Left hindlimb (tissue), 1 donor: ENCODE measurements at regions not wholly inside any gene's neighbourhood (a gene's known extent, or its start where the extent isn't known, plus 50 kb on each side); places are given as distances from the start of the nearest gene placed in this dataset.
"Not testable (repeated sequence)": the region's sequence is repeated elsewhere in the genome, so short reads cannot be mapped to it uniquely, and the experiment has no call there.

ENCODE experiments used
- DNase-seq: peaks from one replicate; pipeline ENCODE4 v3.0.0-alpha.2; 2018

GRCh38 chr6:140276133-140276532, 901.7 kb upstream of the CITED2 start:
- DNase-seq = no peak

- DNase-seq = no peak
Measured at GRCh38 chr6:140275725-140276124, 901.3 kb upstream of the CITED2 start.

GRCh38 chr6:140274548-140274947, 900.1 kb upstream of the CITED2 start:
- DNase-seq = no peak

- no peak for DNase-seq
Measured at GRCh38 chr6:140271759-140272377, 897.4 kb upstream of the CITED2 start.

DNA sequence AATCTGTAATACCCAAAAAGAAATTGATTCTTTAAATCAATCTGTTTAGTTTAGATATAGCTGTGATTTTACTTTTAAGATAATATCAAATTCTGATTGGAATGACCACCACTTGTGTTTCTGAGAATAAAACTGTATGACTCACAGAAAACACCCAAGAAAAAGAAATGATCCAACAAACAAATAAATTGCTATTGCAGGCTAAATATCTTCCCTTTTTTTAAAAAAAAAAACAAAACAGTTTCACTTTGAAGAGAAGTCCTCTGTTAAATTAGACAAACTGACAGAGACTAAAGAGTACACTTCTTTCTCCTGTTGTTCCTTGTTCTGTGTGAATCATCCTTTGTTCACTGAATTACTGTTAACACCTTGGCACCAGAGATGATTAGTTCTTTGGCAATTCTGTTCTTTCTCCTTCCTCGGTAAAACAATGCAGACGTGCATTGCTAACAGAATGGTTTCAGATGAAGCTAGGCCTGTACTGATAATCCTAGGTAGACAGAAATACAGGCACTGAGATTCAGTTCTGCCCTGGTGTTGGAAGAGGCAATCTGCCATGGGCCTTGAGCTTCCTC, 895.2 kb upstream of the CITED2 start:
- DNase-seq = no peak

GRCh38 chr6:140264431-140264830, 890.0 kb upstream of the CITED2 start:
- DNase-seq = no peak

- DNase-seq = not testable (repeated sequence)
Measured at GRCh38 chr6:140258302-140258701, 883.9 kb upstream of the CITED2 start.

- DNase-seq = no peak
Measured at GRCh38 chr6:140256248-140256647, 881.8 kb upstream of the CITED2 start.

- no peak for DNase-seq
Measured at GRCh38 chr6:140253096-140253495, 878.6 kb upstream of the CITED2 start.

DNA sequence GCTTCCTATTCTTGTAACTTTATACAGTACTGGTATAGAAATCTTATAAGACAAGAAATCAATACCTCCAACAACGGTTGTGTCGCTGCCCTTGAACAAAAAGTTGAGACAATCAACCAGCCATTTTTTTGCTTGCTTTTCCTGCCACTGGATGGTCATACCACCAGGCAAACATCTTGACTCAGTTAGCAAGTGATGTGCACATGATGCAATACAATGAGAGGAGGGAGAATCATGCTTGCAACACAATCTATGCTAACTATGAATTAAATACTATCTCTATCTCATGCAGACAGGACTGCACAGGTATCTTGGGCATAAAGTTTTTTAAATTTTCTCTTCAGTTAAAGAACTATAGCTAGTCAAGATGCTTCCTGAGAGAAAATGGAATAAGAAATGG, 877.7 kb upstream of the CITED2 start:
- DNase-seq = no peak

DNA sequence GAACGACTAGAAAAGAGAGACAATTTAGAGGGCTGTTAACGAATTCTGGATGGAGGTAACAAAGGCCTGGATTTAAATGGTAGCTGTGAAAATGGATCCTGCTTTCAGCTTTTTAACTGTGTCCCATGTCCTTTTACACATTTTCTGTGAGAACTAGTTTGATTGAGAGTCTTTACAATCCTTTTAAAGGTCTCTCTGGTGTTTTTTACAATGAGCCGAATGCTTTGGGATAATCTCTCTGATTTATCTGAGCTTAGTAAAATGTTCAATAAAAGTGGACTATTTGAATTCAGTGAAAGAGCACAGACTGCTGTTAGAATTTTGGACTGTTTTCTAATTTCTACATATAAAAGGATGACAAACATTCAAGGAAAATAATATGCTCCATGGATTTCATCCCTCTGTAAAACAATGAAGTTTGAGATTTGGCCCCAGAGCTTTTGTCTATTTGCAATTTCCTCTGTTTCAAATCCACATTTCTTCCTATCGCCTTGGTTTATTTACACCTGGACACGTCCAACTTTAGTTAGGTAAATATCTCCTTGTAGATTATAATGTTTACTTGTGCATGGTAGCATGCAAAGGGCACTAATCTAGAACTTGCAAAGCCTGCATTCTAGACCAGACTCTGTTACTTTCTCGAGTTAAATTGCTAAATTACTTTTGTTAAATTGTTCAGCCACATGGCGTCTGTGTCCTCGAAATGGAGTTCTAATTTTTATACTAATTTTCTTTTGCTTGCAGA, 871.0 kb upstream of the CITED2 start:
- DNase-seq = no peak

DNA sequence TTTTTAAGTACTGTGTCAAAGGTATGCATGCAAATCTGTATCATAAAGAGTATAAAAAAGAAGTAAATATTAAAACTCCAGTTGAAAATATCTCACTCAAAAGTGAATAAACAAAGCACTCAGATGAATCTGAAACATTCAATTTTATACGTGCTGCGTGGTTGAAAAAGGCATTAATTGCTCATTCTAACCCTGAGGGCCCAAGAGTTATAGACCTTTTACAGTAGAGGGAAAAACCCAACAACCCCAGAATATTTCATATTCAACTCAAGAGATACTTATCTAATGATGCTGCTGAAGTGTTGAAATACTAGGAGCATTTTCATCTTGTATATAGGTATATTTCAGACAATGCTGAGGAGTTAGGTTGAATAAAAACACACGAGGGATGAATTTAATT, 862.8 kb upstream of the CITED2 start:
- no peak for DNase-seq

GRCh38 chr6:140236732-140237131, 862.3 kb upstream of the CITED2 start:
- DNase-seq = no peak

DNA sequence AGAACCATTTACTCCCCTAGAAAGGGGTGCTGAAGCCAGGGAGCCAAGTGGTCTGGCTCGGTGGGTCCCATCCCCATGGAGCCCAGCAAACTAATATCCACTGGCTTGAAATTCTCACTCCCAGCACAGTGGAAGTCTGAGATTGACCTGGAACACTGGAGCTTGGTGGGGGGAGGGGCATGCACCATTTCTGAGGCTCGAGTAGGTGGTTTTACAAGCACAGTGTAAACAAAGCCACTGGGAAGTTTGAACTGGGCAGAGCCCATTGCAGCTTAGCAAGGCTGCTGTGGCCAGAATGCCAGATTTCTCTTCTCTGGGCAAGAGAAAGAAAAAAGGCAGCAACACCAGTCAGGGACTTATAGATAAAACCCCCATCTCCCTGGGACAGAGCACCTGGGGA, 855.8 kb upstream of the CITED2 start:
- no peak for DNase-seq

GRCh38 chr6:140228491-140228890, 854.0 kb upstream of the CITED2 start:
- DNase-seq = no peak

DNA sequence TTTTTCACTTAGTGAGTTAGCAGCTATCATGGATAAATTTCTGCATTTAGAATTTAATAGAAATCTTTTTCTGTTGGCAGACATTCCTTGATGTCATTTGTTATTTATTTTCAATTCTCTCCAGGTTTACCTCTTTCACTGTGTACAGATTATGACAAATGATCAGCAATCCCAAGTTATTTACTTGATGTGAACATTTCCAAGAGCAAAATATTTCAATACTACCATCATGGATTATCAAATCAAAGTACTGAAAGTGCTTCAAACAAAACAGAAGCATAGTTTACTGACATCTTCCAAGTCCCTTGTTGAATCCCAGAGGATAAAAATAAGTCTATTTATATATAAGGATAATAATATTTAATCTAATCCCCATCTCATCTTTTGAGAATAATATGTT, 852.2 kb upstream of the CITED2 start:
- DNase-seq = no peak

DNA sequence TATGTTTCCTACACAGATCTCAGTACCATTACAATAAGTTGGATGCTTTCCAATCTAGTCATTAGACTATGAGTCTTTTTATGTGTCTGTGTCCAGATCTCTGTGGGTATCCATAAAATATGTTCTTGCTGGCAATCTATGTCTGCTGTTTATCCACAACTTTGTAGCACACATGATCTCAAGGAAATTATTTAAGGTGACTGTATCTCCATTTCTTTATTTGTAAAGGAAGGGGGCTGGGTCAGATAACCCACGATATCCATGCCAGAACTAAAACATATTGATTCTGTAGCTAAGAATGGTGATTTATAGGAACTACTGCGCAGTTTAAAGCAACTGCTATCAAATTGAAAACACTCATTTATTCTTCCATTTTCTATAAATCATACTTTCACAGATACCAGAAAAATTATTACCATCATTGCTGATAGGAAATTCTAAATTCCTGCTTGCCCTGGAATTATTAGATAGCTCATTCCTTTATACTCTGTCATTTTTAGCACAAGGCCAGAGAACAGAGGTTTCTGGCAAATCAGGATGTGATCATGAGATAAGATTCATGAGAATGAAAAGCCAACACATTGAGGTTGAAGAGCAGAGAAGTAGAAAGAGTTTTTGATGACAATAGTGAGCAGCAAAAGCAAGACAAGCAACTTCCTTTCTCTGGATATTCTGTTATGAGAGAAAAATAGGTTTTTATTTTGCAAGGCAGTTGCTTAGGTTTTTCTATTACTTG, 851.4 kb upstream of the CITED2 start:
- no peak for DNase-seq

DNA sequence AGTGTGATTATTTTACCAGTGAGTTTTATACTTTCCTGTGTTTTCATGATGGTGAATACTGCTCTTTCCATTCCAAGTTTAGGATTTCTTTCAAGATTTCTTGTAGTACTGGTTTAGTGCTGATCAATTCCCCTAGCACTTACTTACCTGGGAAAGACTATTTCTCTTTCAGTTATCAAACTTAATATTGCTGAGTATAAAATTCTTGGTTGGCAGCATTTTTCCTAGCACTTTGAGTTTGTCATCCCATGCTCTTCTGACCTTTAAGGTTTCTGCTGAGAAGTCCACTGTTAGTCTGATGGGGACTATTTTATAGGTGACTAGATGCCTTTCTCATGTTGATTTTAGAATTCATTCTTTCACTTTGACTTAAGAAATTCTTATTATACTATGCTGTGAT, 842.8 kb upstream of the CITED2 start:
- DNase-seq = no peak

DNA sequence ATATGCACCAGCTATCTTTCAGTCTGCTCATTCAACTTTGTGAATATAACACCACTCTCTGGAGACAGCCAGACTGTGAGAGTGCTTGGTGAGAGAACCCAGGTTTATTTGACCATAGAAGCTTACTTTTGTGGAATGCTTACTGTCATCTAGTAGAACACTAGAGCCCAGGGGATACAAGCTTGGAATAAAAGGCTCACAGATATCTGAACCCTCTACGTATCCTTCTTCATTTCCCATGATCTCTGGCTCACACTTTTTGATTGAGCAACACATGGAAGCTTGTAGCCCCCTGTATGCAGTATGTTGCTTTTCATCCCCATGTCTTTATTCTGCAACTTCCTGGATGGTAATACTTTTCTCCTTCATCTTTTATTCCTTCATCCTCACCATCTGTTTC, 835.3 kb upstream of the CITED2 start:
- no peak for DNase-seq

DNA sequence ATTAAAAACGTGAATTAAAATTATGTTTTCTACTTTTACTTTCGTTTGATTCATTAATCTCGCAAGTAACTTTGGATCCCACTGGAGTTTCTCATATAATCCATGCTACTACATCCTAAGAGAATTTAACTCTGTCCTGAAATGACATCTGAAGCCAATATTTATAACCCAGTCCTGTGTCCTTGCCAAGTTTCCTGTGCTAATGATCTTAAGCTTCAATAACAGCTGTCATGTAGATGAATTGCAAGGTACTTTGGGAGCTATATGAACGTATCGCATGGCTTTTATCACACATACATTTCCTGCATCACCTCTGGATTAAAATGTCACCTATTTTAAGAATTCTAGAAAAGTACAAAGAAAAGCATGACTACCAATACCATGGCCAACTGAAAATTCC, 833.8 kb upstream of the CITED2 start:
- DNase-seq = no peak

DNA sequence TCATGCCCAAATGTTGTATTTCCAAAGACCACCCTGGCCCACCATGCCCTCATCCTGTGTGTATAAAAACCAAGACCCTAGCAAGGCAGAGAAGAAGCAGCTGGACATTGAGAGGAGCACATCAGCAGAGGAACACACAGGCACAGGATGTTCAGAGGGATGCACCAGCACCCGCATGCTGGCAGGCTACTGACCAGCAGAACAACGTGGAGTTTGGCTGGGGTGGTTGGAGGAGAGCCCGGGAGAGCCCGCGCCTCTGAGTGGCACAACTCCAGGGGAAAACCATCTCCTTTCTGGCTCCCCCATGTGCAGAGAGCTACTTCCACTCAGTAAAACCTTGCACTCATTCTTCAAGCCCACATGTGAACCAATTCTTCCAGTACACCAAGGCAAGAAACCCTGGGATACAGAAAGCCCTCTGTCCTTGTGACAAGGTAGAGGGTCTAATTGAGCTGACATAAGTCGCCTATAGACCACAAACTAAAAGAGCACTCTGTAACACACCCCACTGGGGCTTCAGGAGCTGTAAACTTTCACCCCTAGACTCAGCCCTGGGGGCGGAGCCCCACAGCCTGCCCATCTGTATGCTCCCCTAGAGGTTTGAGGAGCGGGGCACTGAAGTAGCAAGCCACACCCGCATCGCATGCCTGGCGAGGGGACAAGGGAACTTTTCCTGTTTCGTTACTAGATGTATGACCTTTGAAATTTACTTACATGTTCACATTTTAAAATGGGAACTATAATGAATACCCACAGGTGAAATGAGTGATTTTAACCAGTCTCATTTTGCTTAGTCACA, 831.5 kb upstream of the CITED2 start:
- DNase-seq = no peak

DNA sequence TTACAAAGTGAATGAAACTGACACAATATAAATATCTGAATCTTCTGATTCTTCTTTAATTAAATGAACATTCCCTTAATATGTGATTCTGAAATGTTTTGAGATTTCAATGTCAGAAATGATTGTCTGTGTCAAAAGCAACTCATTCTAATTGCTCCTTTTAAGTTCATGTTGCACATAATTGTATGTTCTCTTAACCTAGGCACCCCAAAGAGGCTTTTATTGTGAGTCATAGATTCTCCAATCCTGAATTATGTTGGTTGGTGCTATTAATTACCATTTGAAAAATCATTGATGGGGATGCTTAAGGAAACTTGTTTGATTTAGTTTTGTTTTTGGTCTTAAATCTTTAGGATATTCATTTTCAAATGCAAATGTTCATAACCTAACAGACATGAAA, 829.7 kb upstream of the CITED2 start:
- no peak for DNase-seq

DNA sequence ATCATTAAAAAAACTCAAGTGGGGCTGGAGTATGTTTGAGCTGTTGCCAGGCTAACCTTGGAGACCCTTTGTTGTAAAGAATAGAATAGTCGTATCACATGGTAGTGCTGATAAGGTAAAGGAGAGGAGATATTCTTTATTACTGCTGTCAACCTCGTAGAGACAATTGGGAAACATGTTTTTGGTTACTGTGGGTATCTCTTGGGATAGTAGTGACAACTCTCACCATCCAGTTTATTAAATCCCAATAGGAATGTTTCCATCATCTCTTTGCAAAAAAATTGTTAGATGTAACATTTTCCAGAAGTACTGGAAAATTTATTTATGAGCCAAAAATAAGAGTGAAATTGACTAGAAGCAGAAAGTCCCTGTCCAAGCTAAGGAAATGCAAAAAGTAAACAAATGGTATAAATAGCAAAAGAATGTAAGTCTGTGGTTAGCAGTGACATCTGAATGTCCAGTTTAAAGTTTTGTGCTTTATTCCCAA, 829.3 kb upstream of the CITED2 start:
- no peak for DNase-seq
